Panc1 (cell line): ENCODE measurements at regions not wholly inside any gene's neighbourhood (a gene's known extent, or its start where the extent isn't known, plus 50 kb on each side); places are given as distances from the start of the nearest gene placed in this dataset.

Source experiments
- ATAC-seq: fragments of 200-7000 bp; cut with Tn5 transposase; 2 replicates; pipeline ENCODE4 v1.9.1; 2020; ENCODE audit warnings: mild to moderate bottlenecking, moderate library complexity
- BruUV-seq: library from RNA; stranded (reverse); fragments of 400-500 nt; replicated peaks from 2 replicates; lab custom pipeline; 2021; lab: Mats Ljungman, UMichigan
- CTCF ChIA-PET: fragments of 300-600 bp; sonication (Branson Sonifier 250); formaldehyde crosslinking; loops from one replicate; lab custom pipeline; 2022; ENCODE audit warnings: antibody characterized with exemption; lab: Charles Lee
- POLR2A ChIA-PET: fragments of 300-600 bp; sonication (Branson Sonifier 250); formaldehyde crosslinking; loops from one replicate; lab custom pipeline; 2022; ENCODE audit warnings: antibody characterized with exemption; lab: Charles Lee
- DNase-seq: peaks from one replicate; pipeline ENCODE4 v3.0.0-alpha.2; 2010; ENCODE audit warnings: low read depth, low spot score
- H3K27ac ChIP-seq: 2 replicates; pipeline ENCODE4 v1.5.1; 2011; ENCODE audit warnings: mild to moderate bottlenecking, low read length, inconsistent platforms
- H3K27me3 ChIP-seq: fragments of 200-500 bp; sonication (Bioruptor generic); 2 replicates; pipeline ENCODE4 v1.6.0; 2014; ENCODE audit warnings: low read length, inconsistent platforms; ENCODE audit not compliant: control insufficient read depth, insufficient read depth
- H3K36me3 ChIP-seq: fragments of 200-500 bp; sonication (Bioruptor generic); 2 replicates; pipeline ENCODE4 v1.5.1; 2014; ENCODE audit warnings: inconsistent platforms, mild to moderate bottlenecking, low read length, moderate library complexity; ENCODE audit not compliant: control insufficient read depth, insufficient read depth
- H3K4me1 ChIP-seq: 2 replicates; pipeline ENCODE4 v1.5.1; 2011; ENCODE audit warnings: inconsistent platforms, mild to moderate bottlenecking, low read length, moderate library complexity; ENCODE audit not compliant: control insufficient read depth, insufficient read depth
- H3K4me3 ChIP-seq, 2 experiments: 2 replicates each; pipeline ENCODE4 v1.5.1; 2011 to 2012; ENCODE audit warnings: low read depth in 2 of 2, low read length in 2 of 2, mild to moderate bottlenecking in 2 of 2, inconsistent platforms in 1 of 2, moderate library complexity in 1 of 2
- H3K9me3 ChIP-seq: fragments of 200-500 bp; sonication (Bioruptor generic); 2 replicates; pipeline ENCODE4 v1.5.1; 2014; ENCODE audit warnings: low read depth, mild to moderate bottlenecking, inconsistent platforms, low read length, moderate library complexity; ENCODE audit not compliant: control insufficient read depth, insufficient read depth
- CTCF ChIP-seq: fragments of 450-650 bp; IDR thresholded peaks from 2 replicates; pipeline ENCODE4 v1.5.1; 2017; ENCODE audit warnings: mild to moderate bottlenecking
- POLR2AphosphoS5 ChIP-seq: IDR thresholded peaks from 2 replicates; pipeline ENCODE4 v1.6.1; 2012; ENCODE audit warnings: mild to moderate bottlenecking, low read depth, low read length, moderate library complexity
- SIN3A ChIP-seq: IDR thresholded peaks from 2 replicates; pipeline ENCODE4 v1.6.1; 2012; ENCODE audit warnings: low read depth, mild to moderate bottlenecking, low read length, moderate library complexity, borderline replicate concordance; ENCODE audit not compliant: insufficient read depth
- TCF7L2 ChIP-seq: IDR thresholded peaks from 2 replicates; pipeline ENCODE4 v1.6.1; 2011; ENCODE audit warnings: mild to moderate bottlenecking, low read depth, low read length, inconsistent platforms
- in situ Hi-C: cut with HindIII; loops from 2 replicates; pipeline ENCODE4 v1.10.0; 2016; ENCODE audit warnings: low sequenced_read_pairs, low pct_unique_long_range_greater_than_20kb
- intact Hi-C: fragments of 100-400 bp; cut with micrococcal nuclease; formaldehyde crosslinking; loops from one replicate; pipeline ENCODE4 v1.10.0; 2022; ENCODE audit not compliant: unreplicated experiment
- TF ChIP-seq, protein P1 (sequence below), 2 experiments: IDR thresholded peaks; 2 replicates each; pipeline ENCODE4 v1.6.1; 2011 to 2012; ENCODE audit warnings: low read depth in 2 of 2, control low read depth in 1 of 2, low read length in 1 of 2, mild to moderate bottlenecking in 1 of 2, moderate library complexity in 1 of 2; ENCODE audit not compliant: insufficient read depth in 1 of 2

GRCh38 chr4:71201057-71201456 lies 137.8 kb upstream of the SLC4A4 start:
- ChIA-PET POLR2A (no interaction called here), CTCF (no interaction called here)
- Histone ChIP-seq H3K36me3 (no peaks in the 10 kb centered on the region), H3K4me3 (no peak overlapping the region), H3K4me1 (no peaks in the 10 kb centered on the region), H3K9me3 (no peaks in the 10 kb centered on the region), H3K27me3 (no peaks in the 10 kb centered on the region), H3K27ac (no peak overlapping the region)
- TF ChIP-seq, protein P1, sequence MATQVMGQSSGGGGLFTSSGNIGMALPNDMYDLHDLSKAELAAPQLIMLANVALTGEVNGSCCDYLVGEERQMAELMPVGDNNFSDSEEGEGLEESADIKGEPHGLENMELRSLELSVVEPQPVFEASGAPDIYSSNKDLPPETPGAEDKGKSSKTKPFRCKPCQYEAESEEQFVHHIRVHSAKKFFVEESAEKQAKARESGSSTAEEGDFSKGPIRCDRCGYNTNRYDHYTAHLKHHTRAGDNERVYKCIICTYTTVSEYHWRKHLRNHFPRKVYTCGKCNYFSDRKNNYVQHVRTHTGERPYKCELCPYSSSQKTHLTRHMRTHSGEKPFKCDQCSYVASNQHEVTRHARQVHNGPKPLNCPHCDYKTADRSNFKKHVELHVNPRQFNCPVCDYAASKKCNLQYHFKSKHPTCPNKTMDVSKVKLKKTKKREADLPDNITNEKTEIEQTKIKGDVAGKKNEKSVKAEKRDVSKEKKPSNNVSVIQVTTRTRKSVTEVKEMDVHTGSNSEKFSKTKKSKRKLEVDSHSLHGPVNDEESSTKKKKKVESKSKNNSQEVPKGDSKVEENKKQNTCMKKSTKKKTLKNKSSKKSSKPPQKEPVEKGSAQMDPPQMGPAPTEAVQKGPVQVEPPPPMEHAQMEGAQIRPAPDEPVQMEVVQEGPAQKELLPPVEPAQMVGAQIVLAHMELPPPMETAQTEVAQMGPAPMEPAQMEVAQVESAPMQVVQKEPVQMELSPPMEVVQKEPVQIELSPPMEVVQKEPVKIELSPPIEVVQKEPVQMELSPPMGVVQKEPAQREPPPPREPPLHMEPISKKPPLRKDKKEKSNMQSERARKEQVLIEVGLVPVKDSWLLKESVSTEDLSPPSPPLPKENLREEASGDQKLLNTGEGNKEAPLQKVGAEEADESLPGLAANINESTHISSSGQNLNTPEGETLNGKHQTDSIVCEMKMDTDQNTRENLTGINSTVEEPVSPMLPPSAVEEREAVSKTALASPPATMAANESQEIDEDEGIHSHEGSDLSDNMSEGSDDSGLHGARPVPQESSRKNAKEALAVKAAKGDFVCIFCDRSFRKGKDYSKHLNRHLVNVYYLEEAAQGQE (IDR thresholded peaks at IDR 0.05; ENCODE audit: insufficient read depth in 1 of 2, low read depth in 2 of 2, low read length in 1 of 2) = no peak
- TF ChIP-seq TCF7L2 (no peak), POLR2AphosphoS5 (no peak), CTCF (no peak), SIN3A (no peak)
- ATAC-seq (no peak), DNase-seq (no peak)
- BruUV-seq = no TSS peak
- in situ Hi-C loops (no loop called here), intact Hi-C loops (no loop called here)

- POLR2A ChIA-PET = no interaction called here
- in situ Hi-C loops = no loop called here
- H3K27me3 ChIP-seq = no peaks in the 10 kb centered on the region
- BruUV-seq = no TSS peak
- TF ChIP-seq CTCF = no peak
- no peak for TF ChIP-seq SIN3A
- TF ChIP-seq, protein P1 (IDR thresholded peaks at IDR 0.05; ENCODE audit: insufficient read depth in 1 of 2, low read depth in 2 of 2, low read length in 1 of 2) = no peak
- no peak for TF ChIP-seq TCF7L2
- no peak for TF ChIP-seq POLR2AphosphoS5
- no peak for ATAC-seq
- H3K27ac ChIP-seq = no peak overlapping the region
- intact Hi-C loops = no loop called here
- no peaks in the 10 kb centered on the region for H3K4me1 ChIP-seq
- no peak overlapping the region for H3K4me3 ChIP-seq
- no peaks in the 10 kb centered on the region for H3K36me3 ChIP-seq
- DNase-seq = no peak
- H3K9me3 ChIP-seq = no peaks in the 10 kb centered on the region
- CTCF ChIA-PET = no interaction called here
These were observed 136.8 kb upstream of the SLC4A4 start for GRCh38 chr4:71201817-71202576.
